Superior temporal gyrus (tissue), 1 donor: ENCODE measurements at regions not wholly inside any gene's neighbourhood (a gene's known extent, or its start where the extent isn't known, plus 50 kb on each side); places are given as distances from the start of the nearest gene placed in this dataset.
"Not testable (repeated sequence)": the region's sequence is repeated elsewhere in the genome, so short reads cannot be mapped to it uniquely, and the experiment has no call there.

ENCODE experiments used
- DNase-seq: peaks from one replicate; pipeline ENCODE4 v3.0.0-alpha.2; 2016; ENCODE audit errors: extremely low spot score

DNA sequence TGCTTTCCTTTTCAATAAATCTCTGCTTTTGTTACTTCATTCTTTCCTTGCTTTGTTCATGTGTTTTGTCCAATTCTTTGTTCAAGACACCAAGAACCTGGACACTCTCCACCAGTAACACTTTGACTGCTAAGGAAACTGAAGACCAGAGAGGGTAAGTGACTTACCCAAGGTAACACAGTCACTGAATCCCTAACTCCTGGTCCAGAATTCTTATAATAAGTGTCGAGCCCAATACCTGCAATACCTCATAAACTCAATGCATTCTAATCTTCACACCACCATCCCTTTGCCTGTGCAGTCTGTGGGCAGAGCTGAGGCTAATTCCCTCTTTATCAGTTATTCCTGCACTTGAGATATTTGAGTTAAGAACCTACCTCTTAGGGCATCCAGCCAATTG, 237.8 kb downstream of the UACA start:
- DNase-seq, result no peak

DNA sequence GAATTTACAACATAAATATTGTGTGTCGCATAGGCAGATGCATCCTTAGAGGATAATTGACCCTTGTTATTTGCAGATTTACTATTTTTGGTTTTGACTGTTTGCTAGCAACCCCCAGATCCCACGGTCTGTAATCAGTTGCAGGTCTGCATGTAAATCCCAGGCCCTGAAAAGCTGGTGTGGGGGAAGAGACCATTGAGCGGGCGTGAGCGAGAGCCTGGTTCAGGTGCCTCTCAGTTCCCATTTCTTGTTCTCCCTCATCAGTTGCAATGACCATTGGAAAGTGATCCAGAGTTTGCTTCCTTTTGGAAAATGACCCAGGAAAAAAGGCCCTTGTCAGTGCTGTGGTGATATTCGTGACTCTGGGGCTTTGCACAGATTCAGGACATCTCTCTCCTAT, 238.9 kb downstream of the UACA start:
- DNase-seq, result no peak

DNA sequence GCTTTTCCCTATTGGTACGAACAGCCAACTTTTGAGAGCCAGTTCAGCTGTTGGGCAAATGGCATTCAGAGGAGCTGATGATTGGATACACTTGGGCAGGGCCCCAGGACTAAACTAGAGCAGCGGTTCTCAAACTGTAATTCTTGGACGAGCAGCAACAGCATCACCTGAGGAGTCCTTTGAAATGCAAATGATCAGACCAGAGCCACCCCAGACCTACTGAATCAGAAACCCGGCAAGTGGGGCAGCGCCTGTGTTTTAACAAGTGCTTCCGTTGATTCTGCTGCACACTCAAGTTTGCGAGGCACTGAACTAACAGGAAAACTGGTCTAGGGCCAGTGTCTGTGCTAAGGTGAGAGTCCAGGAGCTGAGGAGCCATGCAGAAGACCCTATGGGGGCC, 239.7 kb downstream of the UACA start:
- no peak for DNase-seq

DNA sequence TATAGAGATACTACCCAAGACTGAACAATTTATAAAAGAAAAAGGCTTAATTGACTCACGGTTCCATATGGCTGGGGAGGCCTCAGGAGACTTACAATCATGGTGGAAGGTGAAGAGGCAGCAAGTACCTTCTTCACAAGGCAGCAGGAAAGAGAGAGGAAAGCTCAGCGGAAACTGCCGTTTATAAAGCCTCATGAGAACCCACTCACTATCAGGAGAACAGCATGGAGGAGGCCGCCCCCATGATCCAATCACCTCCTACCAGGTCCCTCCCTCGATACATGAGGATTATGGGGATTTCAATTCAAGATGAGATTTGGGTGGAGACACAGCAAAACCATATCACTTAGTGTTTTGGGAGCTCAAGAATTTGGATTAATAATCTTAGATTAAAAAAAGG, 240.2 kb downstream of the UACA start:
- DNase-seq, result no peak

DNA sequence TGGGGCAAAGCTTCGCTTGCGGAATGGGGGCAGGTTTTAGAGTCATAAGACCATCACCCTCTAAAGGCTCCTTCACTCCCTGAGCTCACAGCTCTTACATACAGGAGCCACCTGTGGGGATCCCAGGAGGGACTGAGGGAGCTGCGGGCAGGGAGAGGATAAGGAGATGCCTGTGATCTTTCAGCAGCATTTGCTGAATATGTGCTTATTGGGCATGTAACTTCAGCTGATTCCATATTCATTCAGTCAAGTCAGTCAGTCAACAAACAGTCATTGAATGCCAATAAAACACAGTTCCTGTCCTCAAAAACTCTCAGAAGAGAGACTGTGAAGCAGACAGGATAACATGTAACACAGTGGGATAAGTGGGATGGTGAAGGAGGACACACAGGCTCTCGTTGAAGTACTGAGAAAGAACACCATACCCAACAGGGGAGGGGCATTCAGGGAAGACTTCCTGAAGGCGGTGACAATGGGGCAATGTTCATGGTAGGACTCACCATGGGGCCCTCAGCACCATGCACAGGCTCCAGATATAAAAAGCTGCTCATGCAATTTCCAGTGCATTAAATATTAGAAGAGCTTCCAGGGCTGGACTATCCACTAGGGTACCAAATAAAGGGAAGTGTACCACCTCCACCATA, 240.9 kb downstream of the UACA start:
- no peak for DNase-seq

DNA sequence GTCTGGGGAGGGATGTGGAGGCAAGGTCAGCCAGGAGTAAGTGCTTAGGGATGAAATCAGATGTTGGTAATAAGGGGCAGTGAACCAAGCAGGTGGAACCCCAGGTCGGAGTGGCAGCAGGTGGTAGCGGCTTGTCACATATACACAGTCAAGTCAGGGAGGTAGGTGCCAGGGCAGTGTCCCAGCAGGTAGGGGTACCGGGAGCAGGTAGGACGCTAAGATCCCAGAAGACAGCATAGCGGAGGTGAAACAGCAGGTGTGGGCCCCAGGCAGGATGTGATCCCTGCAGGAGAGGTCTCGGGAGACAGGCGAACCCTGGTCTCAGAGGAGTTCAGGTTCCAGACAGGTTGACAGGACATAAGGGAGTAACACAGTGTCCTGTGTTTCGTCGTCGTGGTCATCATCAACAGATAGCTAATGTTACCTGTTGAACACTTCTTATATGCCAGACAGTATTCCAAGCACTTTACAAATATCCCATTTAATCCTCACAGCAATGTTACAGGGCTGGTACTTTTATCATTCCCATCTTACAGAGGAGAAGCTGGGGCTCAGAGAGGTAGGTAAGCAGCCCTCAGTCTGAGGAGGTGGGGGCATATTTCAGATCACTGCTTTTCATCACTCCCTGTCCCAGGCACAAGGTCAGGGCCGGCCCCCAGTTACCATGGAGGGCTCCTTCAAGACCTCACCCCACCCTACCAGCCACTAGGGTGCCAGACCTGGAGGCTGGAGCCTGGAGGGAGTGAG, 241.6 kb downstream of the UACA start:
- DNase-seq, result no peak

DNA sequence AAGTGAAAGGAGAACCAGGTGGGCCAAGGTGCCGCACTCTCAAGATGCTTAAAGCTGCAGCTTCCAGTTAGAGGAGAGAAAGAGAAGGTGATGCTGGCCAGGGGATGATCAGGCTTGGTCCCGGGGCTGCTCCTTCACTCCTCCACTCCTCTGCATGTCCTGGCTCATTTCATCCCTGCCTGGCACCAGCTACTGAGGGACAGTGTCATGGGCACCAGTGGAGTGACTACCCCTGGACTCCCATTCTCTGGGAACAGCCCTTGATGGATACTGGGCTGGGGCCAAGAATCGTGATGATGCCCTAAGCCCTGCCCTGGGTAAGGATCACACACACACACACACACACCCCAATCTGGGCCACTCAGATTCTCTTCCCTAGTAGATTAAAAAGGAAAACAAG, 243.7 kb downstream of the UACA start:
- DNase-seq, result no peak

DNA sequence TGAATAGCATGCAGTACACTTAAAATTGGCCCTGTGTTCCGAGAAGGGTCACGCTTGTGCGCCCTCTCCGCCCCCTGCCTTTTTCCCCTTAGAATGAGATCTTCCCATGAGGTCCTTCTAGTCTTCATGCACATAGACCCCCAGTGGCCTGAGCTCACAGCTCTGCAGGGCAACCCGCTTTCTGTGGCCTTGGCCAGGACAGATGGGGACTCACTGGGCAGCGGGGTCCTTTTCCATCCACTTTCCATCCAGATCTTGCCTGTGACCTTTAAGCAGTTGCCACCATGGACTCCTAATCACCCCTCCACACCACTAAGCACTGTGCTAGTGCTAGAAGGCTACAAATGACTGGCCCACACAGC, 244.4 kb downstream of the UACA start:
- no peak for DNase-seq

DNA sequence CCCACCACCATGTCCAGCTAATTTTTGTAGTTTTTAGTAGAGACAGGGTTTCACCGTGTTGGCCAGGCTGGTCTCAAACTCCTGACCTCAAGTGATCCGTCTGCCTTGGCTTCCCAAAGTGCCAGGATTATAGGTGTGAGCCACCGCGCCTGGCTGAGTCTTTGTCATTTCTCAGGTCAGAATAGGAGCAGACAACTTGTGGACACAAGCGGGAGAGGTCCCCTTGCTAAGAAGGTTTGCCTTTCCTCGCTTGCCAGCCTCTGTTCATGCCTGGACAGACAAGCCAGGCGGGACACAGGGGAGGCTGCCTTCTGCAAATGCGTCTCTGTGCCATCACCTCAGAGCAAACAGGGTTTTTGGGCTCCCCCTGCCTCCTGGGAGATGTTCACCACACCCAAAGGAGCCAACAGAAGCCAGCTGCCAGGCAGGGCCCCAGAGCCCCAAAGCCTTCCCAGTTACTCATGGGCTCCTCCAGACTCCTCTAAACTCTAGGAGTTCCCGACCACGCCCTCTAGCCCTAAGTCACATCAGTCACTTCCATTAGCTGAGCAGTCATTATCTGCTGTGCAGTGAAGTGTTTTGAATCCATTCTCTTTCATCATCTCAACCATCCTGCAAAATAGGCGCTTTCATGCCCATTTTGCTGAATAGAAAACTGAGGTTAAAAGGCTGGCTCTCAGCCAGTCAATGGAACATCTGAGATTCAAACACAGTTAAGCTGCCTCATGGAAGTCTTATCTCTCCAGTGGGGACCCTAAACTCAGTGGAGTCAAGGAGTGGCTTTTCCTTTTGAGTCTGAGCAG, 245.0 kb downstream of the UACA start:
- no peak for DNase-seq

DNA sequence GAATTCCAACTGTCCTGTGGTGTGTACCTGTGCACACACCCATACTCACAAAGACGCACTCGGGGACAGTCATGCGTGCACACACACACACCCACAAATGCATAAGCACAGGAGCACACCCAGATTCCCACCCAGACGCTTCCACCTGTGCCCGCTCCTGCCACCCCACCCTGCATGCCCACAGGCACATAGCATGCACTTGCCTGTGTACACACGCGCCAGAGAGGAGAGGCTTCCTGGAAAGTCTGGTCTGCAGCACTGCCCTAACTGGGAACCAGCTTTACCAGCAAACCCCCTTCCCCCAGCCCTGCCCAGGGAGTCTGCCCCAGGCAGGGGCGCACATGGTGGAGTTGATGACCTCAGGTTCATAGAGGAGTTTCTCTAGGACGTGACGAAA, 246.2 kb downstream of the UACA start:
- DNase-seq, result no peak

DNA sequence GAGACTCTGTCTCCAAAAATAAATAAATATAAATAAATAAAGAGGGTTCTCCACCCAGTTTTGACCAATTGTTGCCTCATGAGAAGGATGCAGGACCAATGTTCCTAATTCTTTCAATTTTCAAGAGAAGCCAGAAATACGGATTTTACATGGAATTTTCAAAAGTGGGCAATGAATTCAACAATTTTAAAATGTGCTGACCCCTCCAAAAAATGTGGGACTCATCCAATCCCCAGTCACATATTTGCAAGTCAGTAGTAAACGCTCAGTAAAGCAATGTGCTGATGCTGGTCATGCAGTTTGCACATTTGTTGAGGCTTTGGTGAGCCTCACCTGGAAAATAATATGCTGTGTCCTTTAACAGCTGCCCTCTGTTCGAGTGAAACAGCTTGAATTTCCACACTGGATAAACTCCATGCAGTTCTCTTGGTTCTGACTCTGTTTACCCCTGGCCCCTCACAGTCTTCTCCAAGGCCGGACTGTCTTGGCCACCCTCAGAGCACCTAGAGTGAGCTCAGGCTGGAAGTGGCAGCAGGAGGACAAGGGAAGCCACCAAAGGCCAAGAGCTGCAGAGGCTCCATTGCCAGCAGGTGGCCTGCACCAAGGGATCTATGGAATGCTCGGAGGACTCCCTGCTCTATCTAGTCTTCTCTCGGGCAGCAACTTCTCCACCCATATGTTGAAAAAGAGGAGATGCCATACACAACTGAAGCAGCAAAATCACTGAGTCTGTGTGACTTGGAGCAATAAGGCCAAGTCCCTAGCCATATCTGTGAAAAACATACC, 246.8 kb downstream of the UACA start:
- DNase-seq, result no peak

DNA sequence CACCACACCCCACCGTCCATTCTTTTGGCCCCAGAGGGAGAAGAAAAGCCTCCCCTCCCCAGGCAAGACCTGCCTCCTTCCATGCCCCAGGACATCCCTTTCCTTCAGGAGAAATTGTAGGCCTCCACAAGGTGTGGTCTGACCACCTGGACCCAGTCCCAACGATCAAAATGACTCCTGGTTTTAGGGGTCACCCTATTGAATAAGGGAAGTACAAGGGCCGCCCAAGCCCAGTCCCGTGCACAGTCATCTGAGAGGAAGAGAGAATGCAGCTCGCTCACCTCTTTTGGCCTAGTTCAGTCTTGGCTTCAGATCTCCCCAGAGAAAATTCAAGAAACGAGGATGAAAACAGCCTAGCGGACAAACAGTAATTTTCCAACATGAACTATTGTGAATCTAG, 249.1 kb downstream of the UACA start:
- no peak for DNase-seq

DNA sequence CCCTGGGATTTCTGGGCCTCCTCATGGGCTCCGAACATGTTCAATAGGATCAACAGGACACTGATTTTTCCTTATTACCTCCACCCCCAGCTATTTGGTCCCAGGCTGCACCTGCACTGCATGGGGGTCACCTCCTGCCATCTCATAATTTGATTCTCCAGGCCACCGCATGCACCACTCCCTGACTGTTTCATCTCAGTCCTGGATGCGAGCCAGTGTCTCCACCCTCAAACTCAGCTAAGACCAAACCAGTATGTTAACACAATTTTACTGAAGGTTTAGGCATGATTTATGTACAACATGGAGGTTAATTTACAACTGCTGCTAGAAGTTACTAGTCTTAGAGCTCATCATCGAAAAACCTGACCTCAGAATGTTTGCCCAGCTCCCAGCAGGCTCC, 249.5 kb downstream of the UACA start:
- no peak for DNase-seq

DNA sequence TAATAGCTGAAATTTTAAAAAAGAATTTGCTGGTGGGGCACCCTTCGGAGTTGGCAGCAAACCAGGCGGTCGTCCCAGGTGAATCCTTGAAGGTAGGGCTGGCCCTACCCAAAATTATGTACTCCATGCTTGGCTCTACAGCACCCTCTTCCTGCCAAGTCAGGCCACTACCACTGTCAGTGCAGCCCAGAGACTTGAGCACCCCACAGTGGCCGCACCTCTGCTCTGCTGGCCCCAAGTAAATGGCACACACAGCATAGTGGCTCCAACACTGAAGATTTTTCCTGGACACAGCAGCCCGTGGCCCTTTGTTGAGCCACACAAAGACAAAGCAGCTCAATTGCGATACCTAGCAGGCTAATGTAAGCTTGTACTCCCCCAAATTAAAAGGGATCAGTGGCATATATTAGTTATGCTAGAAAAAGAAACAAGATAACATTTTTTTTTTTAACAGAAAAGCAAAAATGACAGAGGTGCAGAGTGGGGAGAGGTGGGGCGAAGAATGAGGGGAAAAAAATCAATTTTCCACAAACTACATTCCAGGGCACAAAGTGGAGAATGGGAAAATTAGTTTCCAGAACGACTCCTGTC, 250.5 kb downstream of the UACA start:
- DNase-seq, result no peak

DNA sequence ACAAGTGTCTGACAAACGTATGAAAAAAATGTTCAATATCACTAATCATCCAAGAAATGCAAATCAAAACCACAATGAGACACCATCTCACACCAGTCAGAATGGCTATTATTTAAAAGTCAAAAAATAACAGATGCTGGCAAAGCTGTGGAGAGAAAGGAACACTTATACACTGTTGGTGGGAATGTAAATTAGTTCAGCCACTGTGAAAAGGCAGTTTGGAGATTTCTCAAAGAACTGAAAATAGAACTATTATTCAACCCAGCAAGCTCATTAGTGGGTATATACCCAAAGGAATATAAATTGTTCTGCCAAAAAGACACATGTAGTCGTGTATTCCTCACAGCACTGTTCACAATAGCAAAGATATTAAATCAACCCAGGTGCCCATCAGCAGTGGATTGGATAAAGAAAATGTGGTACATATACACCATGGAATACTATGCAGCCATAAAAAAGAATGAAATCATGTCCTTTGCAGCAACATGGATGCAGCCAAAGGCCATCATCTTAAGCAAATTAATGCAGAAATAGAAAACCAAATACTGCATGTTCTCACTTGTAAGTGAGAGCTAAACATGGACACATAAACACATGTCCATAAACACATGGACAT, 251.3 kb downstream of the UACA start:
- not testable (repeated sequence) for DNase-seq

DNA sequence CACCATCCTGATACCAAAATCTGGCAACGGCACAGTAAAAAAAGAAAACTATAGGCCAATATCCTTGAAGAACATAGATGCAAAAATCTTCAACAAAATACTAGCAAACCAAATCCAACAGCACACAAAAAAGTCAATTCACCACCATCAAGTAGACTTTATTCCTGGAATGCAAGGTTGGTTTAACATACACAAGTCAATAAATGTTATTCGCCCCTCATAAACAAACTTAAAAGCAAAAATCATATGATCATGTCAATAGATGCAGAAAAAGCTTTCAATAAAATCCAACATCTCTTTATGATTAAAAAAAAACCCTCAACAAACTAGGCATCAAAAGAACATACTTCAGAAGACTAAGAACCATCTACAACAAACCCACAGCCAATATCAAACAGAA, 252.9 kb downstream of the UACA start:
- DNase-seq, result no peak

DNA sequence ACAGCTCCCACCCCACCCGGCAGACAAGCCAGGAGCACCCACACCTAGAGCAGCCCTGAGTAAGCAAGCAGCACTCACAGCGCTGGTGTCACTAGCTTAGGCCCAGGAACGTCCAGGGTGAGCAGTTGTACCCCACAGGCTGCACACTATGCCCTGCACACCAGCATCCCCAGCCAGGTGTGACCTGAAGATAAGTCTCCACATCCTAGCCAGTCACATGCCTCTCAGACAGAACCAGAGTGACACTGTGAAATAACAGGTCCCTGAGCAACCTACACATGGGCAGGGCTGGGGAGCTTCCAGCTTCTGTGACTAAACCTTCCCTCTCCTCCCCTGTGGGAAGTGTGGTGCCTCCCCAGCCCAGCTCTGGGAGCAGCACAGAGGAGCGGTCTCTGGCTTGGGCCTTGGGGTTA, 253.6 kb downstream of the UACA start:
- DNase-seq, result no peak

DNA sequence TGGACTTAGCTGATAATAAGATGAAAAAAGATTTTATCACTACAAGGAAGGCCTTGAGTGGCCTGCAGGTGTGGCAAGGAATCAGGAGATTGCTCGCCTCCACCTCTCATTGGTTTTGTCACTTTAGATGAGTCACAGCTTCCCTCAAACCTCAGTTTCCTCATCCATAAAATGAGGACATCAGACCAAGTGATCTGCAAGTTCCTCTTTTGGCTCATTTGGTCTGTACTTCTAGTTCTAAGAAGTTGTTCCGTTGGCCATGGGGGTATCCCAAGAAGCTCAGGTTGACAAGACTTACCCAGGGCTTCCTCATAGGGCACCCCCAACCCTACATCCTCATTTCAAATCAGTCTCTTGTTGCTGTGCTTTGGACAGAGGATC, 254.1 kb downstream of the UACA start:
- no peak for DNase-seq

DNA sequence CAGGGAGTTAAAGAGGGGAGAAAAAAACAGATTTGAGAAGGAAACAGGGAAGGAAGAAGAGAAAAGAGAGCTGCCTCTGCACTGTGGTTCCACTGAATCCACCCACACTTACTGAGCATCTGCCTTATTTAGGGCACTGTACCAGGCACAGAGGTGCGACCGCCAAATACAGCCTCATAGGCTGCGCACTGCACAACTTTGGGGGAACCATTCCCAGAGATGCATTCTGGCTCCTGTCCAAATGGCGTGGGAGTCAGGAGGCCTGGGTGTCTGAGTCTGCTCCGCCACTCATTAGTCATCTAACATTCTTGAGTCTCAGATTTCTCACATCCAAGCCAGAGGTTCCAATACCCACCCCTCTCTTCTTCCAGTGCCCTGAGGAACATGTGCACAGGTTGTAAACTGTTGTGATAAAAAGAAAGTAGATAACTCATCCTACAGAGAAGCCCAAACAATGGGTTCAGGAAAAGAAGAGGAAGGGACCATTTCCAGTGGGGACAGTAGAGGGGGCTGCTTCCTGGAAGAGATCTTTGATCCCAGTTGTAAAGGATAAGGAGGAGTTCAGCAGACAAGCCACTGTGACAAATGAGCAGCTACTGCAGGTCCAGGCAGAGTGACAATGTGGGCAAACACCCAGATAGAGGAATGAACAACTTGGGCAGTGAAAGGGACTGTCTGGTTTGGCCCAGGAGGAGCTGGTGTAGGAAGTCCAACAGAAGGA, 254.6 kb downstream of the UACA start:
- DNase-seq, result no peak

DNA sequence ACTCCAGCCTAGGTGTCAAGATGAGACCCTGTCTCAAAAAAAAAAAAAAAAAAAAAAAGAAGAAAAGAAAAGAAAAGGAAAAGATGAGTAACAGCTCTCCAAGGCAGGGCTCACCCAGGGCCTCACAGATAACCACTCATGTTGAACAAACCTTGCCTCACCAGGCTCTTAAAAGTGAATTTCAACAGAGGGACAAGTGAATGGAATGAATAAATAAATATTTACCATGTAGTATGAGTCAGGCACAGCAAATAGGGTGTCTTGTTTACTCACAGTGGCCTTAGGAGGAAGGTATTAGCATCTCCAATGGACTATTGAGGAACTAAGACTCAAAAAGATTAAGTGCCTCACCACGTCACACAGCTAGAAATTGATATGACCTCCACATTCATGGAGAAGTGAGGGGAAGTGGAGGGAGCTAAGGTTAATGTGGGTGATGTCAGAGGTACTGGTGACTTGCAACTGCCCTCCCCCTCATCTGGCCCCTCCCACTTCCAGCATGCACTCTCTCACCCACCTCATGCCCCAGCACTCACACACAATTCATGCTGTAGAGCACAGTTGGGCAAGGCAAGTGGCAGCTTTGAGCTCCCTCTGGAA, 255.5 kb downstream of the UACA start:
- no peak for DNase-seq
